ENCODE measurements at regions not wholly inside any gene's neighbourhood (a gene's known extent, or its start where the extent isn't known, plus 50 kb on each side); places are given as distances from the start of the nearest gene placed in this dataset.

- TF ChIP-seq, protein P1, sequence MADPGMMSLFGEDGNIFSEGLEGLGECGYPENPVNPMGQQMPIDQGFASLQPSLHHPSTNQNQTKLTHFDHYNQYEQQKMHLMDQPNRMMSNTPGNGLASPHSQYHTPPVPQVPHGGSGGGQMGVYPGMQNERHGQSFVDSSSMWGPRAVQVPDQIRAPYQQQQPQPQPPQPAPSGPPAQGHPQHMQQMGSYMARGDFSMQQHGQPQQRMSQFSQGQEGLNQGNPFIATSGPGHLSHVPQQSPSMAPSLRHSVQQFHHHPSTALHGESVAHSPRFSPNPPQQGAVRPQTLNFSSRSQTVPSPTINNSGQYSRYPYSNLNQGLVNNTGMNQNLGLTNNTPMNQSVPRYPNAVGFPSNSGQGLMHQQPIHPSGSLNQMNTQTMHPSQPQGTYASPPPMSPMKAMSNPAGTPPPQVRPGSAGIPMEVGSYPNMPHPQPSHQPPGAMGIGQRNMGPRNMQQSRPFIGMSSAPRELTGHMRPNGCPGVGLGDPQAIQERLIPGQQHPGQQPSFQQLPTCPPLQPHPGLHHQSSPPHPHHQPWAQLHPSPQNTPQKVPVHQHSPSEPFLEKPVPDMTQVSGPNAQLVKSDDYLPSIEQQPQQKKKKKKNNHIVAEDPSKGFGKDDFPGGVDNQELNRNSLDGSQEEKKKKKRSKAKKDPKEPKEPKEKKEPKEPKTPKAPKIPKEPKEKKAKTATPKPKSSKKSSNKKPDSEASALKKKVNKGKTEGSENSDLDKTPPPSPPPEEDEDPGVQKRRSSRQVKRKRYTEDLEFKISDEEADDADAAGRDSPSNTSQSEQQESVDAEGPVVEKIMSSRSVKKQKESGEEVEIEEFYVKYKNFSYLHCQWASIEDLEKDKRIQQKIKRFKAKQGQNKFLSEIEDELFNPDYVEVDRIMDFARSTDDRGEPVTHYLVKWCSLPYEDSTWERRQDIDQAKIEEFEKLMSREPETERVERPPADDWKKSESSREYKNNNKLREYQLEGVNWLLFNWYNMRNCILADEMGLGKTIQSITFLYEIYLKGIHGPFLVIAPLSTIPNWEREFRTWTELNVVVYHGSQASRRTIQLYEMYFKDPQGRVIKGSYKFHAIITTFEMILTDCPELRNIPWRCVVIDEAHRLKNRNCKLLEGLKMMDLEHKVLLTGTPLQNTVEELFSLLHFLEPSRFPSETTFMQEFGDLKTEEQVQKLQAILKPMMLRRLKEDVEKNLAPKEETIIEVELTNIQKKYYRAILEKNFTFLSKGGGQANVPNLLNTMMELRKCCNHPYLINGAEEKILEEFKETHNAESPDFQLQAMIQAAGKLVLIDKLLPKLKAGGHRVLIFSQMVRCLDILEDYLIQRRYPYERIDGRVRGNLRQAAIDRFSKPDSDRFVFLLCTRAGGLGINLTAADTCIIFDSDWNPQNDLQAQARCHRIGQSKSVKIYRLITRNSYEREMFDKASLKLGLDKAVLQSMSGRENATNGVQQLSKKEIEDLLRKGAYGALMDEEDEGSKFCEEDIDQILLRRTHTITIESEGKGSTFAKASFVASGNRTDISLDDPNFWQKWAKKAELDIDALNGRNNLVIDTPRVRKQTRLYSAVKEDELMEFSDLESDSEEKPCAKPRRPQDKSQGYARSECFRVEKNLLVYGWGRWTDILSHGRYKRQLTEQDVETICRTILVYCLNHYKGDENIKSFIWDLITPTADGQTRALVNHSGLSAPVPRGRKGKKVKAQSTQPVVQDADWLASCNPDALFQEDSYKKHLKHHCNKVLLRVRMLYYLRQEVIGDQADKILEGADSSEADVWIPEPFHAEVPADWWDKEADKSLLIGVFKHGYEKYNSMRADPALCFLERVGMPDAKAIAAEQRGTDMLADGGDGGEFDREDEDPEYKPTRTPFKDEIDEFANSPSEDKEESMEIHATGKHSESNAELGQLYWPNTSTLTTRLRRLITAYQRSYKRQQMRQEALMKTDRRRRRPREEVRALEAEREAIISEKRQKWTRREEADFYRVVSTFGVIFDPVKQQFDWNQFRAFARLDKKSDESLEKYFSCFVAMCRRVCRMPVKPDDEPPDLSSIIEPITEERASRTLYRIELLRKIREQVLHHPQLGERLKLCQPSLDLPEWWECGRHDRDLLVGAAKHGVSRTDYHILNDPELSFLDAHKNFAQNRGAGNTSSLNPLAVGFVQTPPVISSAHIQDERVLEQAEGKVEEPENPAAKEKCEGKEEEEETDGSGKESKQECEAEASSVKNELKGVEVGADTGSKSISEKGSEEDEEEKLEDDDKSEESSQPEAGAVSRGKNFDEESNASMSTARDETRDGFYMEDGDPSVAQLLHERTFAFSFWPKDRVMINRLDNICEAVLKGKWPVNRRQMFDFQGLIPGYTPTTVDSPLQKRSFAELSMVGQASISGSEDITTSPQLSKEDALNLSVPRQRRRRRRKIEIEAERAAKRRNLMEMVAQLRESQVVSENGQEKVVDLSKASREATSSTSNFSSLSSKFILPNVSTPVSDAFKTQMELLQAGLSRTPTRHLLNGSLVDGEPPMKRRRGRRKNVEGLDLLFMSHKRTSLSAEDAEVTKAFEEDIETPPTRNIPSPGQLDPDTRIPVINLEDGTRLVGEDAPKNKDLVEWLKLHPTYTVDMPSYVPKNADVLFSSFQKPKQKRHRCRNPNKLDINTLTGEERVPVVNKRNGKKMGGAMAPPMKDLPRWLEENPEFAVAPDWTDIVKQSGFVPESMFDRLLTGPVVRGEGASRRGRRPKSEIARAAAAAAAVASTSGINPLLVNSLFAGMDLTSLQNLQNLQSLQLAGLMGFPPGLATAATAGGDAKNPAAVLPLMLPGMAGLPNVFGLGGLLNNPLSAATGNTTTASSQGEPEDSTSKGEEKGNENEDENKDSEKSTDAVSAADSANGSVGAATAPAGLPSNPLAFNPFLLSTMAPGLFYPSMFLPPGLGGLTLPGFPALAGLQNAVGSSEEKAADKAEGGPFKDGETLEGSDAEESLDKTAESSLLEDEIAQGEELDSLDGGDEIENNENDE (IDR thresholded peaks at IDR 0.05; ENCODE audit: insufficient replicate concordance, low read length) = no peak
- TF ChIP-seq USF2 (IDR thresholded peaks at IDR 0.05; ENCODE audit: low read length) (no peak), POU5F1 (IDR thresholded peaks at IDR 0.05; ENCODE audit: low read depth, low read length) (no peak), RFX5 (IDR thresholded peaks at IDR 0.05; ENCODE audit: borderline replicate concordance, low read depth, low read length) (no peak), SIRT6 (IDR thresholded peaks at IDR 0.05; ENCODE audit: low read length) (no peak), EZH2 (IDR thresholded peaks at IDR 0.05; ENCODE audit: low read depth, low read length, severe bottlenecking) (no peak), ZNF274 (IDR thresholded peaks at IDR 0.05; ENCODE audit: borderline replicate concordance, extremely low read depth, low read length) (no peak), SP4 (IDR thresholded peaks at IDR 0.05; ENCODE audit: low read length) (no peak), NANOG (IDR thresholded peaks at IDR 0.05; ENCODE audit: insufficient read depth, low read depth, low read length, poor library complexity, severe bottlenecking) (no peak), CHD1 (IDR thresholded peaks at IDR 0.05; ENCODE audit: low read depth, low read length) (no peak), BCL11A (IDR thresholded peaks at IDR 0.05; ENCODE audit: low read depth in 2 of 2, low read length in 2 of 2) (no peak)
These were observed 266.7 kb downstream of the C3orf38 start (continued) for GRCh38 chr3:88416436-88416835.

Data from H1 (cell line).